ENCODE measurements at regions not wholly inside any gene's neighbourhood (a gene's known extent, or its start where the extent isn't known, plus 50 kb on each side); places are given as distances from the start of the nearest gene placed in this dataset.

DNA sequence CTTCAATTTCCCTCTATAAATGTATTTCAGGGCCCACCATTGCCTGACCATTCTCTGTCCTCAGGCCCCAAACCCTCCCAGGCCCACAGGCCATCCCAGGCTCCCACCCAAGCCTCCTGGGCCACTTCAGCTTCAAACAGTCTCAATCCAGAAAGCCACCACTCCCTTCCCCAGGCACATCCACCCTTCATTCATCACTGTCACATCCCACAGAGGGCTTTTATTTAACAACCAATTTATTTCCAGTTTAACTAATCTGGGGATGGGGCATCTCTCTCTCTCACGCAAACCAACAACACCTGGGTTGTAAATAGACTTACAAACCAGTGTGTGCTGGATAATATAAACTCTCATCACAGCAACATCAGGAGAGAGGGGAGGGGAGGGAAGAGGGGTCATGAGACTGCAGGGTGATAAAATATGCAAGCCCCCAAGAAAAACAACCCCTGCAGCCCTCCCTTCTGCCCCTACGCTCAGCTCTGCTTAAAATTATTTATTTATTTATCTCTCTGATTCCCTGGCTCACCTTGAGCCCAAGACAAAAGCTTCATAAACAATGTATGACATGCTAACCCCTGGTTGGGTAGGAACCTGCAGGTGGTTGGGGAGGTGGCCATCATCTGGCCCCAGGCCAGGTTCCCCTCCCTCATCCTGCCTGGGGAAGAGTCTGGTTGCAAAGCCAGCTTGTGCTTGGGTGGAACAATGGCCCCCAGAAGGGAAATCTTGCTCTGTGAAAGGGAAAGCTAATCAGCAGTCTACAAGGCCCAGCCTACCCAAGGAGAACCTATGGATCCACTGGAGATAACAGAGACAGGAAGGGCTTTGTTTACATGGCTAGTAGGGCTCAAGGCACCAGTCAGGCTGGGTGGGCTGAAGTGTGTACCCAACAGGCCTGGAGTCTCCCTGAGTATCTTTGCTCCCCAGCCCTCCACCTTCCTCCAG, 359.2 kb downstream of the BUD13 start:
- Histone ChIP-seq H3K4me1 (ENCODE audit: insufficient read depth, low read length, severe bottlenecking) (no peaks in the 10 kb centered on the region), H3K36me3 (ENCODE audit: insufficient read depth, low read length) (no peaks in the 10 kb centered on the region), H3K9me3 (ENCODE audit: low read length) (no peaks in the 10 kb centered on the region), H3K9ac (ENCODE audit: low read length) (no peak overlapping the region), H3K9me2 (ENCODE audit: low read depth, low read length) (no peaks in the 10 kb centered on the region), H3K79me2 (ENCODE audit: insufficient read depth, low read length) (no peaks in the 10 kb centered on the region), H2AFZ (ENCODE audit: low read length) (no peak overlapping the region), H3F3A (ENCODE audit: insufficient read depth, low read length) (no peaks in the 10 kb centered on the region), H4K20me1 (ENCODE audit: insufficient read depth, low read length) (no peaks in the 10 kb centered on the region), H3K27ac (ENCODE audit: low read depth, low read length, poor library complexity, severe bottlenecking) (no peak overlapping the region), H3K4me3 (ENCODE audit: low read depth, low read length, poor library complexity, severe bottlenecking) (no peak overlapping the region), H3K4me2 (ENCODE audit: low read length) (no peak overlapping the region), H3K27me3 (ENCODE audit: insufficient read depth, low read length) (no peaks in the 10 kb centered on the region)
- TF ChIP-seq, protein P1, sequence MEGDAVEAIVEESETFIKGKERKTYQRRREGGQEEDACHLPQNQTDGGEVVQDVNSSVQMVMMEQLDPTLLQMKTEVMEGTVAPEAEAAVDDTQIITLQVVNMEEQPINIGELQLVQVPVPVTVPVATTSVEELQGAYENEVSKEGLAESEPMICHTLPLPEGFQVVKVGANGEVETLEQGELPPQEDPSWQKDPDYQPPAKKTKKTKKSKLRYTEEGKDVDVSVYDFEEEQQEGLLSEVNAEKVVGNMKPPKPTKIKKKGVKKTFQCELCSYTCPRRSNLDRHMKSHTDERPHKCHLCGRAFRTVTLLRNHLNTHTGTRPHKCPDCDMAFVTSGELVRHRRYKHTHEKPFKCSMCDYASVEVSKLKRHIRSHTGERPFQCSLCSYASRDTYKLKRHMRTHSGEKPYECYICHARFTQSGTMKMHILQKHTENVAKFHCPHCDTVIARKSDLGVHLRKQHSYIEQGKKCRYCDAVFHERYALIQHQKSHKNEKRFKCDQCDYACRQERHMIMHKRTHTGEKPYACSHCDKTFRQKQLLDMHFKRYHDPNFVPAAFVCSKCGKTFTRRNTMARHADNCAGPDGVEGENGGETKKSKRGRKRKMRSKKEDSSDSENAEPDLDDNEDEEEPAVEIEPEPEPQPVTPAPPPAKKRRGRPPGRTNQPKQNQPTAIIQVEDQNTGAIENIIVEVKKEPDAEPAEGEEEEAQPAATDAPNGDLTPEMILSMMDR (IDR thresholded peaks at IDR 0.05; ENCODE audit: low read length), result no peak
- no peak for TF ChIP-seq EZH2 (IDR thresholded peaks at IDR 0.05; ENCODE audit: borderline replicate concordance, low read length)

DNA sequence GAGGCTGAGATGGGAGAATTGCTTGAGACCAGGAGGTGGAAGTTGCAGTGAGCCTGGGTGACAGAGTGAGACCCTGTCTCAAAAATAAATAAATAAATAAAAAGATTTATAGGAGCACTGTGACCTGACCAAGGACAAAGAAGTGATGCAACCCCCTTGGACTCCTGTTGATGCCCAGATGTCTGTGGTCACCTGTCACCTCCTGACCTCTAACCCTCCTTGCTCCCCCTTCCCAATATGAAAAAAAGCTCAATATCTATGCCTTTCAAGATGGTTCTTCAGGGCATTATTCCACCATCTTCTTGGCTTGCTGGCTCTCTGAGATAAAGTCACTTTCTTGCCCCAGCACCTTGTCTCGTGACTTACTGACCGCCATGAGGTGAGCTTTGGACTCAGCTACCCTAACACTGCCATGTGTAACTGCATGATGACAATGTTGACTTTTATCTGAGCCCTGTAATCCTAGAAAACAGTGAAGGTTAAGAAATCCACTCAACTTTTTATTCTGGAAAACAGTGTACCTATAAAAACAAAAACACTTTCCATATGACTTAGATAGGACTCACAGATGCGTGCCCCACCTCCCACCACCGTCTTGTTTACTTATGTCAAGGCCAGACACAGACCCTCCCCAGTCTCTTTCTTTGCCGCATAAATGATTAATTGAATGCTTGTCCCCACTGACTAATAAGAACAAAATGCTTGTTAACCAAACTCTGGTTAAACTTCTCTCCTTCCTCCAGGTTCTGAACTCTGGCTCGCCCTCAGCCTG, 360.5 kb downstream of the BUD13 start:
- no peaks in the 10 kb centered on the region for H3K9me2 ChIP-seq (ENCODE audit: low read depth, low read length)
- H2AFZ ChIP-seq (ENCODE audit: low read length), result no peak overlapping the region
- no peaks in the 10 kb centered on the region for H3F3A ChIP-seq (ENCODE audit: insufficient read depth, low read length)
- H3K4me3 ChIP-seq (ENCODE audit: low read depth, low read length, poor library complexity, severe bottlenecking), result no peak overlapping the region
- no peak overlapping the region for H3K9ac ChIP-seq (ENCODE audit: low read length)
- no peak overlapping the region for H3K4me2 ChIP-seq (ENCODE audit: low read length)
- no peaks in the 10 kb centered on the region for H3K27me3 ChIP-seq (ENCODE audit: insufficient read depth, low read length)
- no peaks in the 10 kb centered on the region for H3K79me2 ChIP-seq (ENCODE audit: insufficient read depth, low read length)
- H3K36me3 ChIP-seq (ENCODE audit: insufficient read depth, low read length), result no peaks in the 10 kb centered on the region
- no peaks in the 10 kb centered on the region for H4K20me1 ChIP-seq (ENCODE audit: insufficient read depth, low read length)
- TF ChIP-seq EZH2 (IDR thresholded peaks at IDR 0.05; ENCODE audit: borderline replicate concordance, low read length), result no peak
- TF ChIP-seq, protein P1 (IDR thresholded peaks at IDR 0.05; ENCODE audit: low read length), result no peak
- H3K9me3 ChIP-seq (ENCODE audit: low read length), result no peaks in the 10 kb centered on the region
- no peak overlapping the region for H3K27ac ChIP-seq (ENCODE audit: low read depth, low read length, poor library complexity, severe bottlenecking)
- H3K4me1 ChIP-seq (ENCODE audit: insufficient read depth, low read length, severe bottlenecking), result no peaks in the 10 kb centered on the region

DNA sequence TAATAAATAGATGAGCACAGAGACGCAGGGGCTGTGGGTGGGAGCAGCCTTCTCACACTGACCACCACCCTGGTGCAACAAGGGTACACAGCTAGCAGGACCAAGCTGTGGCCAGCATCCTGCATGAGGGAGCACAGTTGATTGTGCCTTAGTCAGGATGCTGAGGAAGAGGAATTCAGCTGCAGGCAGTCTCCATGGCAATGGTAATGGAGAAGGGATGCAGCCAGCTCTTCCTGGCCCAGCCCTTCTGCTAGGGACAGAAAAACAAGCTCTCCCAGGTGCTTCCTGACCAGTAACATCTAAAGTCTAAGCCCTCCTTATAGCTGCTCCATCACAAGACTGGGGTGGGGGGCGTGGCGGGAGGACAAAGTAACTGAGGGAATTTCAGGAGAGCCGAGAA, 363.5 kb downstream of the BUD13 start:
- Histone ChIP-seq H3K9me2 (ENCODE audit: low read depth, low read length) (no peaks in the 10 kb centered on the region), H3K27ac (ENCODE audit: low read depth, low read length, poor library complexity, severe bottlenecking) (no peak overlapping the region), H3K9ac (ENCODE audit: low read length) (no peak overlapping the region), H3K4me1 (ENCODE audit: insufficient read depth, low read length, severe bottlenecking) (no peaks in the 10 kb centered on the region), H3F3A (ENCODE audit: insufficient read depth, low read length) (no peaks in the 10 kb centered on the region), H3K27me3 (ENCODE audit: insufficient read depth, low read length) (no peaks in the 10 kb centered on the region), H3K36me3 (ENCODE audit: insufficient read depth, low read length) (no peaks in the 10 kb centered on the region), H3K4me2 (ENCODE audit: low read length) (no peak overlapping the region), H3K79me2 (ENCODE audit: insufficient read depth, low read length) (no peaks in the 10 kb centered on the region), H3K4me3 (ENCODE audit: low read depth, low read length, poor library complexity, severe bottlenecking) (no peak overlapping the region), H3K9me3 (ENCODE audit: low read length) (no peaks in the 10 kb centered on the region), H2AFZ (ENCODE audit: low read length) (no peak overlapping the region), H4K20me1 (ENCODE audit: insufficient read depth, low read length) (no peaks in the 10 kb centered on the region)
- no peak for TF ChIP-seq EZH2 (IDR thresholded peaks at IDR 0.05; ENCODE audit: borderline replicate concordance, low read length)
- TF ChIP-seq, protein P1 (IDR thresholded peaks at IDR 0.05; ENCODE audit: low read length), result no peak

Data from OCI-LY1 (cell line).